G401 (cell line): ENCODE measurements at regions not wholly inside any gene's neighbourhood (a gene's known extent, or its start where the extent isn't known, plus 50 kb on each side); places are given as distances from the start of the nearest gene placed in this dataset.

Source experiments
- DNase-seq: peaks from one replicate; pipeline ENCODE4 v3.0.0-alpha.2; 2015; ENCODE audit warnings: low spot score
- in situ Hi-C: cut with HindIII; loops from 2 replicates; pipeline ENCODE4 v1.10.0; 2016; ENCODE audit warnings: low sequenced_read_pairs, mixed read lengths

DNA sequence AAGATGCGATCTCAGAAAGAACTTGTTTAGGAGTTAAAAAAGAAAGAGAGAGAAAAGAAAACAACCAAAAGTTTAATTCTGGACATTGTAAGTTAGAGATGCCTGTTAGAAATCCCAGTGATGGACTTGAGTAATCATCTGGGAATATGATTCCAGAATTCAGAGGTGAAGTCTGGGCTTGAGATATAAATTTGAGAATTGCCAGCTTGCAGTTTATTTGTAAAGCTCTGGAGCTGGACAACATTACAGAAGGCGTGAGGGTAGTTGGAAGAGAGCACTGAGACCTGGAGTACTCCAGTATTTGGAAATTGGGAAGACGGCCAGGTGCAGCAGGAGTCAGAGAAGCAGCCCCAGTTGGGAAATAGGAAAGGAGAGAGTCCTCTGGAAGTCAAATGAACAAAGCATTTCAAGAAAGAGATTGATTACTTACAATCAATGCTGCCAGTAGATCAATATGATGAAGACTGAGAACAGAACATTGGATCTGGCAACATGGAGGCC is 128.8 kb upstream of the ARHGAP28 start:
- in situ Hi-C loops = no loop called here
- DNase-seq = no peak

DNA sequence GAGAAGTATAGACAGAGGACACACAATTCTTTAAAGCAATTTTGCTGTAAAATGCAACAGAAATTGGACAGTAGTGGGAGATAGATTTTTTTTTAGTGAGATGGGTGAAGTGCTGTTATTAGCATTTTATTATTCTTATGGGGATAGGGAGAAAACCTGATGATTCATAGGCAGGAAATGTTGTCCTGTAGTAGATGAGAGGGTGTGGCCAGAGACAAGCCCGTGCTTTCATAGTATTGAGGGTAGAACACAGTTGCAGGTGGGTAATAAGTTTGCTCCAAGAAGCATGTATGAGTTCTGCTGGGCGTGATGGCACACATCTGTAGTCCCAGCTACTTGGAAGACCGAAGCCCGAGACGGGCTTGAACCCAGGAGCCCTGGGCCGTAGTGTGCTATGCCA is 128.3 kb upstream of the ARHGAP28 start:
- in situ Hi-C loops = no loop called here
- no peak for DNase-seq

DNA sequence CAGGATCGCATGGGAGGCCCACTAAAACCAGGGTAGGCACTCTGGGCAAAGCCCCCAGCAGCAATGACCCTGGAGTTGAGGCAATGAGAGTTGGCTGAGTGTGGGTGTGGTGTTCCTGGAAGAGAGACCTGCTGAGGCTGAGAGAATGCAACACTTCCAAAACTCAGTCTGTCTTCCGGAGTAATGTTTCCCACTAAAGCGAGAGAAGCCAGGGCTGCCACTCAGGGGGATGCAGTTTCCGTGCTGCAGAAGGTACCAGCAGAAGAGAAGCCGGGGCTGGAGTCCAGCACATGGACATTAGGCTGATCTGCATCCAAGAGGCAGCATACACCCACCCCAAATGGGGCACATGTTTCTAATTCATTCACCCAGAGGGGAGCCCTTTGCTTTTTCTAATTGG is 127.2 kb upstream of the ARHGAP28 start:
- no peak for DNase-seq
- in situ Hi-C loops = no loop called here

DNA sequence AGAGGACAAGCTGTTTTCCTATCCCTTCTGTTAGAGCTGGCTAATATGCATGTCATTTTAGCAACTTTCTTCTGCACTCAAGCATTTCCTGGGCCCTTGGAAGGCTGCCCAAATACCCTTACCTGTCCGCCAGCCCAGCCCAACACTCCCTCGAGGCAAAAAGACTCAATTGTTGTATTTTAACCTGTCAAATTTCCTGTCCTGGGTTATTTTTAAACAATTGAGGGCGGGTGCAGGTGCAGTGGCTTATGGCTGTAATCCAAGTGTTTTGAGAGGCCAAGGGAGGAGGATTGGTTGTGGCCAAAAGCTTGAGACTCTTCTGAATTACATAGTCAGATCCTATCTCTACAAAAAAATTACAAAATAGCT is 125.0 kb upstream of the ARHGAP28 start:
- DNase-seq = no peak
- in situ Hi-C loops = no loop called here

DNA sequence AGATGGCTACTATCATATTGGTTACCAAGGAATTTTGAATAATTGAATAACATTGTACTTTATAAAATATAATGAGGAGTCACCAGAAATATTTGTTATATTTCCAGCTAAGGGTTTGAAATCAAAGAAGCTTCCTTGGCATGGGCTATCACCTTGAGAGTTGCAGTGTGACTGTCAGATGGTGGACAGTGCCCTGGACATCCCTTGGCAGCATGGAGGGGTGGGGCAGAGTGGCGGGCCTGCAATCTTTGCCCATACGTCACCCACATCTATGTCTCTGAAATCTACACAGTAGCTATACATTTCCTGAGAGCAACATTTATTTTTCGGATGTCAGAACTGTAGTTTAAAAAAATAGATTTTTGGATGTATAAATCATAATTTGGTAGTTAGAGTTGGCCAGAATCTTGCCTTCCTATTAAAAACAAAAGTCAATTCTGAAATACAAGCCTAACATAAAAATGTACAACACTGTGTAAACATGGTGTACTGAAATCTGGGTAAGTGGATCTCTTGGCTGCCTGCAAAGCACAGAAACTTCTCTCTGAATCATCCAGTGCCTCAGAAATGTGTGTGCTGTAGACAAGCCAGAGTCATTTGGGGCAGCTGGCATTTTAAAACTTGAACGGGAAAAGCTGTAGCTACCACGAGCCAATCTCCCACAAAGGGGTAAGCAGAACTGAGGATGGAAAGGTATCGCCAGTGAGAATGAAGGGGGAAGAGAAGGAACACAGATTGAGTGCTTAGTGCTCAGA is 124.2 kb upstream of the ARHGAP28 start:
- in situ Hi-C loops = no loop called here
- DNase-seq = no peak

DNA sequence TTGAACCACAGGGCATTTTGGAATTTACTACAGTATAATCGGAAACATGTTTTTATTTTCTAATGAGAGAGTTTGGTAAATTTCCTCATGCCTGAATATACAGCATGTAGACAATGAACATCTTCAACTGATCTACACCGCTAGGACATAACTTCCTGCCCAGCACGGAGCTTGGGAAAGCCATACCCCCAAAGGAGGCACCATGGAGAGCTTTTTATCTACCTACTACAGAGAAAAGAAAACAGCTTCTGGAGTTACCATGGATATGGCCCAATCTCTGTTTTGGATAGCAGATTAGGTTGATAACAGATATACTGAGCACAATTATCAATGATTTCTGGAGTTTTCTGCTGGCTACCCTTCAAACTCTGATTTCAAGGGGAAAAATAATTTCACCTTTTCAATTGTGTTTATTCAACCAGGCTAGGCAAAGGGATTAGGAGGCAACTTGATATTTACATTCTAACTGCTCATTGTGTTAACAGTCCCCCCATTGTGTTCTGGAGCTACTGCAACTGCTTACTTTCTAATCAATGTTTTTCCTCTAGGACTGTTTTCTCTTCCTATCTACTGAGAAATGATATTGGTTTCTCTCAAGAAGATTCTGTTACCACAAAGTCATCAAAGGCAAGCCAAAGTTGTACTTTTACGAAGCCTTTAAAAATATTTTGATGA is 123.0 kb upstream of the ARHGAP28 start:
- no peak for DNase-seq
- in situ Hi-C loops = no loop called here

DNA sequence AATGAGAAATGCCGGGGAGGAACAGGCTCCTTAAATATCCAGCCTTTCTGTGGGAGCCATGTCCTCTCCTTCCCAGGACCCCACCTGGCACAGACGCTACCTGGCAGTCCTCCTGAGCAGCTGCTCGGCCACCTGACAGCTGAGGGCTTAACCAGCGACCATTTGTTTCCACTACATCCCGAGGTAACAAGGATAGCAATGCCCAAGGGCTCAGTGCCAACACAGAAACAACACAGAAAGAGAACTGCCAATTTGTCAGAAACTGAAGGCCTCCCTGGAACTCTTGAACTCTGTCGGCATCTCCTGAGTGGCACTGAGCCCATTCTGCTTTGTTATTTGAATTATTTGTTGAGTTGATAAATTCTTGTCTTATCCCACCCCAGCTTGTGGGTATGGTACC is 122.2 kb upstream of the ARHGAP28 start:
- in situ Hi-C loops = no loop called here
- DNase-seq = peak; percentile 28

DNA sequence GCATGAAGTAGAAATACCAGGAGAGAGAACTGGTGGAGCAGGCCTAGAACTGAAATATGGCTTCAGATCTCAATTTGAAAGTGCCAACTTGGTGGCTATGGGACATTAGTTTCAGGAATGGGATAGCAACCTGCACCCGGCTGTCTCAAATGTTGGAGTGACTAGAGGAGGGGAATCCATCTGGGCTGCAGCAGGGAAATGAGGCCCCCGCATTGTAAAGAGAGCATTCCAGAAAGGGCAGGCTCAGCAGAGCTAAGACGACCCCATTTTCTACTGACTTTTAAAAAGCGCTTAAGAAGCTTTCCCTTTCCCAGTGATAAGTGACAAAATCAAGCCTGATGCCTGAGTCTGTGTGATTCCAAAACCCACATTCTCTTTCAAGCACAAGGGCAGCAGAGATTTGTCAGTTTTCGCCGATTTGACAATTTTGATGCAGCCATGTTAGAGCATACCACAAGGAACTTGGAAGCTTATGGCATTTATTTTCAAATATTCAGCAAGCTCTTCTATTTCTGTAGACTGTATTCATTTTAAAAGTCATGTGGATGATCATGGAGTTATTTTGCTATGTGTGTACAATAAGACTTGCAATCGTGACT is 119.8 kb upstream of the ARHGAP28 start:
- DNase-seq = no peak
- in situ Hi-C loops = no loop called here

DNA sequence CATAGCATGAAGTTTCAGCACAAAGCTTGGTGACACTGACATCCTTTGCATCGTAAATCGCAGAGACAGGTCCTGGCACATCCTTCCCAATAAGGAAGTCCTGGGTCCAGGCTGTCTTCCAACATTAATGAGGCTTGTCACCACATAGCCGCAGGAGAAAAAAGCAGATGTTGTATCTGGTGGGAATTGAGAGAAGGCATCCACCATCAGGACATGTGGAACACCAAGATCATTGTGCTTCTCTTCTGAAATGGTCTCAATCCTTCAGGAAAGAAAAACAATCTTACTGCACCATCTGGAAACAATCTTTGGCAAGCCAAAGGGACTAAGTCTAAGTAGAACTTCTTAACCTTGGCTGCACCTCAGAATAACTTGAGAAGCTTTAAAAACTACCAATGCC is 119.0 kb upstream of the ARHGAP28 start:
- in situ Hi-C loops = no loop called here
- DNase-seq = no peak

DNA sequence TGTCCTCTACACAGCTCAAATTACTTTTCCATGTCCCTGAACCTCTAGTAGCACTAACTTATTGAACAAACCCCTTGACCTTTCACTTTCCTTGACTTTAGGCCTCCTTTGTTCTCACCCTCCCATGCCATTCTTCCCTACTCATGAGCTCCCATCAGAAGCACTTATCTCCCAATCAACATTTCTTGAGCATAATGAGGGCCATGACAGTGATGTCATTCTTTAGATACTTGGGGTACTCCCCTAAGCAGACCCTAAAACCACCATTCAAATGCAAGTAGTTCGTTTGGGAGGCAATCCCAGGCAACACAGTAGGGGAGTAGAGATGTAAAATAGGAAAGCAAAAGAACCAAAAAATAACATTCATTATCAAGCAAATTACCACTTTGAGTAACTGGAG is 115.9 kb upstream of the ARHGAP28 start:
- no peak for DNase-seq
- in situ Hi-C loops = no loop called here

DNA sequence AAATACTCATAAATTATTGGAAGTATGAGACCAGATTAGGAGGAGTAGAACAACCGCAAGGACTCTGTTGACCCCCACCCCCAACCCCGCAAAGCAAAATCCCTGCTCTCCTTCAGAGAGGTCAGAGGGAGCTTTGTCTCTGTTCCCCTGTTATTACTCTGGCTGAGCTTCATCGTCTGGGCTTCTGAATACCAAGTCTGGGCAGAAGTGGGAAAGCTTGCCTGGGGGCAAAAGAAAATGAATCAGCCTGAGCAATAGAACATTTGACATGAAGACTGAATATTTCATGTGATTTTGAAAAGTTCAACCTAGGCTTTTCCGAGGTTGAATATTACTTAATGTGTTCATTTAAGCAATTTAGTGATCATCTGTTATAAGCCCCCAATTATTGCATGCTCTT is 114.6 kb upstream of the ARHGAP28 start:
- DNase-seq = no peak
- in situ Hi-C loops = no loop called here

DNA sequence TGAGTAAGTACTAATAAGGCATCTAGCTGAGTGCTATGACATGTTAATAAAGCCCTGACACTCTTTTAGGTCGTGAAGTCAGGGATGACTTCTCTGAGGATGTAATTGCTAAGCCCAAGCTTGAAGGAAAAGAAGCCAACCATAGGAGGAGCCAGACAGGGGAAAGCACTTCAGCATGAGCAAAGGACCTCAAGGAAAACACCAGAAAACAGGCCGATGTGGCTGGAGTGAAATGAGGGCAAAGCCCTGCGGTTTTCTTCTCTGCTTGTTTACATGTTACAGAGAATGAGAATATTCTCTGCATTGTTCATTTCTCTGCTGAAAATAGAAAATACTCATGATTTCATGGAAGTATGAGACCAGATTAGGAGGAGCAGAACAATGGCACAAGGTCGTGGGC is 112.5 kb upstream of the ARHGAP28 start:
- in situ Hi-C loops = no loop called here
- DNase-seq = no peak

DNA sequence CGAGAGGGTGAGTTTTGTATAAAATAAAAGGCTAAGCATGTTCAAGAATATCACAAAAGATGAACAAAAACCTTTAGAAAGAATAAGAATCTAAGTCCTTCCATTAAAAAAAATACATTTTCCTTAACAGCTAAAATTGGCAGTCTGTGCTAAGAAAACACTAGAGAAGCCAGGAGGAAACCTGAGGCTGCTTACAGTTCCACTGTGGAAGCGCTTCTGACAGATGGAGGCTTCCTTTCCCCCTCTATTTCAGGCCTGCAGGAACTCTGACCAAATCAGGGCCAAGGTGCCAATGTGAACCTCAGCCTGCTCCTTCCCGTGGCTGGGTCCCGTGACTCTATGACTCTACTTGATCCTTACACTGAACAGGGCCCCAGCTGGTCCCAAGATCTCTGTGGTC is 108.1 kb upstream of the ARHGAP28 start:
- in situ Hi-C loops = no loop called here
- DNase-seq = no peak

DNA sequence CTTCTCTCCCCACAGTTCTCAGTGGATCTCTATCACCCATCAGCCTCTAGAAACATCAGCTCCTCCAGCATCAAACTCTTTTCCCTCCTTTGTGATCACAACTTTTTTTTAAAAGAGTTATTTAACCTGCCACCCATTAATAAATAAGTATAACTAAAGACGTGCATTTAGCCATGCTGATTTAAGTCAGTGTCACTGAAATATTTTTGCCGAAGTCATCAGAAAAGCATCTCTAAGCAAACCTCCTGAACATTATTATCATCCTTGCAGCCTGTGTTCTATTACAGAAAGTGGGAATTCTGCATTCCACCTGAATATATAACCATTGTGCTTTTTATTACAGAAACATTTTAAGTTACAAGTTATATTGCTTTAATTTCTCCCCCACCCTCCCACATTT is 106.2 kb upstream of the ARHGAP28 start:
- no peak for DNase-seq
- in situ Hi-C loops = no loop called here

DNA sequence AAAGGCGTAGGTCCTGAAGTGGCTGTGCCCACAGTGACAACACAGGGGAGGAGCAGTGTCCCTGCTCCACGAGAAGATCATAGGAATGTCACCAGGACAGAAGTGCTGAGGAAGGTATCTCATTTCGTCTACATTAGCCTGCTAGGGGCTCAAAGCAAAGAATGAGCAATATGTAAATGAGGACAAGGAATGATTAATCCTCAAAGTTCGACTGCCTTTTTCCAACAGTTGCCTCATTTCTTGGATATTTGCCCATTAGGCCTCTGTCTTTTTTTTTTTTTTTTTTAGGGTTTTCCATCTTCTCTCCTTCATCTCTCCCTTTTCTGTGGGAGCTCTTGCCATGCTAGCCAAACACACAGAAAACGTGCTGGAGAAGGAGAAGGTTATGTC is 105.2 kb upstream of the ARHGAP28 start:
- in situ Hi-C loops = no loop called here
- DNase-seq = no peak

DNA sequence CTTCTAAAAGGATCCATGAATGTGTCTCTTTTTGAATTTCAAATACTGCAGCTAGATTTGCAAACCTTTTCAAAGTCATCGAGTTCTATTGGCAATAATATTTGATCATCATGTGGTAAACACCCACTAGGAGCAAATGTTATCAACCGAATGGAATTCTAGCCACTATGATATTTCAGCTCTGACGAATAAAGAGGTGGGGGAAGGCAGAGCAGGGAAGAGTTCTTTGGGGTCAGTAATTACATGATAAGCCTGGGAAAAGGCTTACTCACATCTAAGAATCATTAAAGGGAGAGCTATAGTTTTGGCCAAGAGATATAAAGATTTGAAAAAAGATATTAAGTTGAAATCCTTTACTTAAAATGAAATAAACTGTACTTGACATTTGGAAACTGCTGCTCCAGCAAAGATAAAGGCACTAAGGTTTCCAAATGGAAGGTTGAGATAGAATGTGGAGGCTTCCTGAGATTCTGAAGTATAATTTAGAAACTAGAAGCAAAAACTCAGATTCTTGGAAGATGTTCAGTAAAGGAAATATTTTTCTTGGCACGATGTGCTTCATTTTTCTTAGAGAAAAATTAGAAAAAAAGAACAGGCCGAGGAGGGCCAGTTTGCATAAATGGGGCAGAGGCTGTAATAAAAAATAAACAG is 104.7 kb upstream of the ARHGAP28 start:
- no peak for DNase-seq
- in situ Hi-C loops = no loop called here

DNA sequence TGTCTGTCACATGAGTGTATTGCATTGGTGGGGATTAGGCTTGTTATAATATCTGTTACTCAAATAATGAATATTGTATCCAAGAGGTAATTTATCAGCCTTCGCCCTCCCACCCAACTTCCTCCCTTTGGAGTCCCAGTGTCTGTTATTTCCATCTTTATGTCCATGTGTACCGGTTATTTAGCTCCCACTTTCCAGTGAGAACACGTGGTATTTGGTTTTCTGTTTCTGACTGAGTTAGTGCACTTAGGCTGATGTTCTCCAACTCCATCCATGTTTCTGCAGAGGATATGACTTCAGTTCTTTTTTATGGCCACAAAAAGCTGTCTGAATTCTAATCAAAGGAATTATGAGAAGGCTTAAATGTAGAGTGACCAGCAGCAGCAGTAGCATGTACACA is 104.0 kb upstream of the ARHGAP28 start:
- no peak for DNase-seq
- in situ Hi-C loops = no loop called here

DNA sequence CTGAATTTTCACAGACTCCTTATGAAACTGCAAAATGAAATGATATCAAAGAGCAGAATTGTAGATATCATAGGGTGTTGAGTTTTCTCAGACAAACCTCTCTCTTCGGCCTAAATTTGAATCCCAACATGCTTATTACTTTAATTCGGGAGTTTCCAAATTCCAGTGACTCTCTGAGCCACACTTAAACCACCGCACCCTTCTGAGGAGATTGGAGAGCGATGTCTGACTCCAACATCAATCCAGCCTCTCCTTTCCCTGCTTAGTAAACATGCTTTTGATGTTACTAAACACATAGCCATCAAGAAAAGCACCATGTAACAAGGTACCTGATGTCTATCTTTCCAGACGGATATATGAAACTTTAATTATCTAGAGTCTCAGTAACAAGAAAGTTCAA is 103.1 kb upstream of the ARHGAP28 start:
- no peak for DNase-seq
- in situ Hi-C loops = no loop called here

DNA sequence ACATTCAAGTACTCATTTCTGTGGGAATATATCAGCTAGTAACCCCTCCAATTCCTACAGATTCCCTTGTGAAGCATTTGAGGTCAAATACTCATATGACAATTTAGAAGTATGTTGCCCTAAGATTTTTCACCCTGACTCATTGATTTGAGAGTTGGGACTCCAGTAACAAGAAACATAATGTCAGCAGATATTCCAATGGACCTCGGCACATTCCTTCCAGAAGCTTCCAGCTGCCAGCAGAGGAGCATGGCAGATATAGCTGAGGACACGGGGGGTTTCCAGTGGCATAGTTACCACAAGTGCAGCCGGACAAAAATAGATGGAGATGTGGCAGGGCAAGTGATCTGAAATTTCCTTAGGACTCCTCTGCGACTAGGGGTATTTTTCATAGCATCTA is 101.9 kb upstream of the ARHGAP28 start:
- DNase-seq = no peak
- in situ Hi-C loops = no loop called here

DNA sequence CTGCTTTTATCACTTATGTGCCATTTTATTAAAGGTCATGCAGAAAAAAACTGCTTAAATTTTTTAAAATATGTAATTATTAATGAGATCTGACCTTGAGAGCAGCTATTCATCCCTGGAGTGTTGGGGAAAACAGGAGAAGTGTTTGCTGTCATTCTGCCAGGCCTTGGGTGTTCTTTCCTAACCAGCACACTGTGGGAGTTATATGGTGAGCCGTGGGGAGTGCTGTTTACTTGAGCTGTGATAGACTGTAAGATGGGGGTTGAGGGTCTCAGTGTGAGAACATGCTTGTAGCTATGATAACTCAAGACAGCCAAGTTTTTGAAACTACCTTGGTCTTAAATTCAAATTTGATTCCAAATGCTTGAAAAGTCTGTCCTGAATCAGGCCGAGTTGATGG is 101.3 kb upstream of the ARHGAP28 start:
- in situ Hi-C loops = no loop called here
- no peak for DNase-seq
